Neural cell (in vitro differentiated cells): ENCODE measurements at regions not wholly inside any gene's neighbourhood (a gene's known extent, or its start where the extent isn't known, plus 50 kb on each side); places are given as distances from the start of the nearest gene placed in this dataset.

Source experiments
- H2AFZ ChIP-seq: fragments of 200-600, 300-800 bp; sonication (generic), shearing (Covaris generic); 2 replicates; pipeline ENCODE4 v1.6.0; 2014; ENCODE audit warnings: low read depth, mild to moderate bottlenecking, antibody characterized with exemption, low read length, moderate library complexity
- H3F3A ChIP-seq: fragments of 200-600 bp; shearing (Covaris generic); 2 replicates; pipeline ENCODE4 v1.6.1; 2016; ENCODE audit warnings: mild to moderate bottlenecking, moderate library complexity, mixed read lengths, antibody characterized with exemption, low read length; ENCODE audit not compliant: insufficient read depth, poor library complexity, severe bottlenecking
- H3K27ac ChIP-seq: fragments of 200-600, 300-800 bp; sonication (generic), shearing (Covaris generic); 2 replicates; pipeline ENCODE4 v1.5.1; 2014; ENCODE audit warnings: mild to moderate bottlenecking, low read length, moderate library complexity
- H3K27me3 ChIP-seq: fragments of 300-800, 200-600 bp; sonication (generic), shearing (Covaris generic); 2 replicates; pipeline ENCODE4 v1.6.0; 2014; ENCODE audit warnings: mild to moderate bottlenecking, low read depth, low read length, moderate library complexity; ENCODE audit not compliant: insufficient read depth
- H3K36me3 ChIP-seq: fragments of 300-800, 200-600 bp; sonication (generic), shearing (Covaris generic); 2 replicates; pipeline ENCODE4 v1.5.1; 2014; ENCODE audit warnings: mild to moderate bottlenecking, antibody characterized with exemption, low read length, moderate library complexity; ENCODE audit not compliant: insufficient read depth
- H3K4me2 ChIP-seq: fragments of 300-800, 200-600 bp; sonication (generic), shearing (Covaris generic); 2 replicates; pipeline ENCODE4 v1.6.0; 2014; ENCODE audit warnings: mild to moderate bottlenecking, low read length
- H3K4me3 ChIP-seq: fragments of 300-800, 200-600 bp; sonication (generic), shearing (Covaris generic); 2 replicates; pipeline ENCODE4 v1.5.1; 2014; ENCODE audit warnings: mild to moderate bottlenecking, low read length, moderate library complexity
- H3K79me2 ChIP-seq: fragments of 200-600 bp; shearing (Covaris generic); replicated peaks from 2 replicates; pipeline ENCODE4 v1.6.0; 2014; ENCODE audit warnings: mild to moderate bottlenecking, low read length, moderate library complexity; ENCODE audit not compliant: insufficient read depth
- H3K9ac ChIP-seq: fragments of 300-800, 200-600 bp; sonication (generic), shearing (Covaris generic); 2 replicates; pipeline ENCODE4 v1.6.1; 2016; ENCODE audit warnings: mild to moderate bottlenecking, low read length, mixed read lengths
- H3K9me2 ChIP-seq: fragments of 200-600 bp; shearing (Covaris generic); 2 replicates; pipeline ENCODE4 v1.6.1; 2016; ENCODE audit warnings: mild to moderate bottlenecking, low read length, mixed read lengths; ENCODE audit not compliant: insufficient read depth
- H3K9me3 ChIP-seq: fragments of 200-600, 300-800 bp; sonication (generic), shearing (Covaris generic); 2 replicates; pipeline ENCODE4 v1.6.1; 2016; ENCODE audit warnings: mild to moderate bottlenecking, mixed run types, low read length, moderate library complexity, mixed read lengths
- H4K20me1 ChIP-seq: fragments of 200-600 bp; shearing (Covaris generic); 2 replicates; pipeline ENCODE4 v1.6.1; 2016; ENCODE audit warnings: mild to moderate bottlenecking, mixed run types; ENCODE audit not compliant: insufficient read depth
- CTCF ChIP-seq: fragments of 450-650 bp; IDR thresholded peaks from 2 replicates; pipeline ENCODE4 v1.5.1; 2014; ENCODE audit warnings: antibody characterized with exemption, mild to moderate bottlenecking, moderate library complexity; ENCODE audit not compliant: poor library complexity, severe bottlenecking
- EP300 ChIP-seq: fragments of 450-650 bp; conservative IDR thresholded peaks from 2 replicates; pipeline ENCODE4 v1.6.1; 2014; ENCODE audit warnings: antibody characterized with exemption, mild to moderate bottlenecking, moderate library complexity; ENCODE audit not compliant: poor library complexity, severe bottlenecking
- EZH2 ChIP-seq: fragments of 200-600, 300-800 bp; shearing (Covaris generic), sonication (generic); IDR thresholded peaks from 2 replicates; pipeline ENCODE4 v1.6.1; 2014; ENCODE audit warnings: antibody characterized with exemption, low read length, borderline replicate concordance, mild to moderate bottlenecking; ENCODE audit not compliant: insufficient read depth, poor library complexity, severe bottlenecking
- MXI1 ChIP-seq: fragments of 450-650 bp; conservative IDR thresholded peaks from 2 replicates; pipeline ENCODE4 v1.6.1; 2014; ENCODE audit warnings: antibody characterized with exemption, mild to moderate bottlenecking; ENCODE audit not compliant: poor library complexity, severe bottlenecking
- POLR2AphosphoS5 ChIP-seq: IDR thresholded peaks from 2 replicates; pipeline ENCODE4 v1.6.1; 2012
- RAD21 ChIP-seq: fragments of 450-650 bp; conservative IDR thresholded peaks from 2 replicates; pipeline ENCODE4 v1.6.1; 2014; ENCODE audit warnings: antibody characterized with exemption, mild to moderate bottlenecking, moderate library complexity
- REST ChIP-seq: IDR thresholded peaks from 2 replicates; pipeline ENCODE4 v1.6.1; 2012; ENCODE audit warnings: borderline replicate concordance
- SMC3 ChIP-seq: fragments of 450-650 bp; conservative IDR thresholded peaks from 2 replicates; pipeline ENCODE4 v1.6.1; 2014; ENCODE audit warnings: antibody characterized with exemption, mild to moderate bottlenecking, moderate library complexity; ENCODE audit not compliant: poor library complexity
- TAF1 ChIP-seq: IDR thresholded peaks from 2 replicates; pipeline ENCODE4 v1.6.1; 2012; ENCODE audit warnings: low read depth

GRCh38 chr17:77377710-77378235, 237.0 kb downstream of the SEC14L1 start:
- Histone ChIP-seq H2AFZ (no peak overlapping the region), H3K4me2 (no peak overlapping the region), H3K36me3 (no peaks in the 10 kb centered on the region), H3K9me3 (no peaks in the 10 kb centered on the region), H3K9ac (no peak overlapping the region), H3K79me2 (peaks cover 27% of the 10 kb centered on the region), H4K20me1 (no peaks in the 10 kb centered on the region), H3K27ac (no peak overlapping the region), H3K27me3 (peaks cover 3% of the 10 kb centered on the region), H3K9me2 (no peaks in the 10 kb centered on the region), H3K4me3 (no peak overlapping the region), H3F3A (no peaks in the 10 kb centered on the region)
- no peak for TF ChIP-seq REST

GRCh38 chr17:77378318-77379064, 237.7 kb downstream of the SEC14L1 start:
- Histone ChIP-seq H2AFZ (no peak overlapping the region), H3K27me3 (peaks cover 3% of the 10 kb centered on the region), H4K20me1 (no peaks in the 10 kb centered on the region), H3K9ac (no peak overlapping the region), H3K9me3 (no peaks in the 10 kb centered on the region), H3K4me3 (no peak overlapping the region), H3K4me2 (no peak overlapping the region), H3K27ac (no peak overlapping the region), H3K36me3 (no peaks in the 10 kb centered on the region), H3K79me2 (peaks cover 27% of the 10 kb centered on the region), H3K9me2 (no peaks in the 10 kb centered on the region), H3F3A (no peaks in the 10 kb centered on the region)
- TF ChIP-seq CTCF (no peak), TAF1 (no peak), EZH2 (no peak), REST (no peak), EP300 (no peak), RAD21 (no peak), POLR2AphosphoS5 (no peak), MXI1 (no peak), SMC3 (no peak)
